GM12891 (cell line): ENCODE measurements at regions not wholly inside any gene's neighbourhood (a gene's known extent, or its start where the extent isn't known, plus 50 kb on each side); places are given as distances from the start of the nearest gene placed in this dataset.

Source experiments
- DNase-seq: peaks from one replicate; pipeline ENCODE4 v3.0.0; 2011; ENCODE audit warnings: low spot score; ENCODE audit not compliant: insufficient read length
- FAIRE-seq: peaks from 2 replicates; lab custom pipeline; 2011; peaks lifted over from hg19 to GRCh38; lab: Jason Lieb, UNC
- PAX5 ChIP-seq: IDR thresholded peaks from 2 replicates; pipeline ENCODE4 v1.6.1; 2011; ENCODE audit warnings: low read length, moderate library complexity, mild to moderate bottlenecking; ENCODE audit not compliant: insufficient read depth, severe bottlenecking
- POLR2A ChIP-seq: IDR thresholded peaks from 2 replicates; pipeline ENCODE4 v1.6.1; 2011; ENCODE audit warnings: low read depth, low read length, control low read depth
- POLR2AphosphoS5 ChIP-seq: IDR thresholded peaks from 2 replicates; pipeline ENCODE4 v1.6.1; 2011; ENCODE audit warnings: low read depth, low read length, control low read depth
- POU2F2 ChIP-seq: IDR thresholded peaks from 2 replicates; pipeline ENCODE4 v1.6.1; 2011; ENCODE audit warnings: low read depth, mild to moderate bottlenecking, control low read depth, low read length, moderate library complexity
- SPI1 ChIP-seq: IDR thresholded peaks from 2 replicates; pipeline ENCODE4 v1.6.1; 2011; ENCODE audit warnings: low read depth, low read length, control low read depth
- TAF1 ChIP-seq: IDR thresholded peaks from 2 replicates; pipeline ENCODE4 v1.6.1; 2011; ENCODE audit warnings: low read depth, low read length, control low read depth

GRCh38 chr9:14014744-14015143, 299.2 kb downstream of the NFIB start:
- FAIRE-seq (no peak), DNase-seq (no peak)
- TF ChIP-seq PAX5: no peak
- no peak for TF ChIP-seq POLR2AphosphoS5
- no peak for TF ChIP-seq POU2F2
- no peak for TF ChIP-seq POLR2A
- TF ChIP-seq TAF1: no peak
- TF ChIP-seq SPI1: no peak

GRCh38 chr9:14014218-14014617, 299.7 kb downstream of the NFIB start:
- FAIRE-seq (no peak), DNase-seq (no peak)
- TF ChIP-seq POU2F2 (no peak), TAF1 (no peak), PAX5 (no peak), POLR2A (no peak), POLR2AphosphoS5 (no peak), SPI1 (no peak)

GRCh38 chr9:14011799-14012560, 302.0 kb downstream of the NFIB start:
- DNase-seq (no peak), FAIRE-seq (no peak)
- TF ChIP-seq POLR2AphosphoS5 (no peak), TAF1 (no peak)

- FAIRE-seq: no peak
- TF ChIP-seq PAX5: no peak
- no peak for TF ChIP-seq SPI1
- no peak for TF ChIP-seq POLR2AphosphoS5
- TF ChIP-seq POU2F2: no peak
- TF ChIP-seq TAF1: no peak
- no peak for TF ChIP-seq POLR2A
- DNase-seq: no peak
Measured at GRCh38 chr9:14007190-14007769, 306.7 kb downstream of the NFIB start.

- no peak for DNase-seq
- TF ChIP-seq SPI1 (no peak), TAF1 (no peak), POU2F2 (no peak), PAX5 (no peak), POLR2A (no peak), POLR2AphosphoS5 (no peak)
- FAIRE-seq: no peak
Measured at GRCh38 chr9:14006386-14007187, 307.4 kb downstream of the NFIB start.

- DNase-seq: no peak
- no peak for FAIRE-seq
- TF ChIP-seq POLR2A: no peak
- TF ChIP-seq POU2F2: no peak
- TF ChIP-seq TAF1: no peak
- no peak for TF ChIP-seq POLR2AphosphoS5
- TF ChIP-seq SPI1: no peak
- TF ChIP-seq PAX5: no peak
Measured at GRCh38 chr9:14004110-14004509, 309.8 kb downstream of the NFIB start.

GRCh38 chr9:13994240-13994639, 319.7 kb downstream of the NFIB start:
- no peak for TF ChIP-seq PAX5
- TF ChIP-seq SPI1: no peak
- TF ChIP-seq TAF1: no peak
- TF ChIP-seq POU2F2: no peak
- no peak for TF ChIP-seq POLR2A
- no peak for TF ChIP-seq POLR2AphosphoS5
- FAIRE-seq (no peak), DNase-seq (no peak)

GRCh38 chr9:13993632-13994185, 320.2 kb downstream of the NFIB start:
- DNase-seq (no peak), FAIRE-seq (no peak)
- TF ChIP-seq TAF1 (no peak), PAX5 (no peak), POU2F2 (no peak), POLR2A (no peak), POLR2AphosphoS5 (no peak), SPI1 (no peak)
